Endothelial cell (in vitro differentiated cells): ENCODE measurements at regions not wholly inside any gene's neighbourhood (a gene's known extent, or its start where the extent isn't known, plus 50 kb on each side); places are given as distances from the start of the nearest gene placed in this dataset.

Source experiments
- DNase-seq: peaks from one replicate; pipeline ENCODE4 v3.0.0; 2021; ENCODE audit warnings: low spot score
- H3K27ac Mint-ChIP-seq: one replicate; pipeline ENCODE4 v1.8.0; 2021; ENCODE audit warnings: mixed read lengths, inconsistent platforms; ENCODE audit not compliant: unreplicated experiment
- H3K27me3 Mint-ChIP-seq: one replicate; pipeline ENCODE4 v1.8.0; 2021; ENCODE audit warnings: mild to moderate bottlenecking, moderate library complexity, mixed read lengths, inconsistent platforms; ENCODE audit not compliant: unreplicated experiment
- H3K36me3 Mint-ChIP-seq: one replicate; pipeline ENCODE4 v1.8.0; 2021; ENCODE audit warnings: mild to moderate bottlenecking, low read depth, mixed read lengths, inconsistent platforms; ENCODE audit not compliant: unreplicated experiment
- H3K4me1 Mint-ChIP-seq: one replicate; pipeline ENCODE4 v1.8.0; 2021; ENCODE audit warnings: mild to moderate bottlenecking, mixed read lengths, inconsistent platforms; ENCODE audit not compliant: unreplicated experiment
- H3K4me3 Mint-ChIP-seq: one replicate; pipeline ENCODE4 v1.8.0; 2021; ENCODE audit warnings: mild to moderate bottlenecking, mixed read lengths, inconsistent platforms; ENCODE audit not compliant: unreplicated experiment
- H3K9me3 Mint-ChIP-seq: one replicate; pipeline ENCODE4 v1.8.0; 2021; ENCODE audit warnings: mixed read lengths, inconsistent platforms; ENCODE audit not compliant: unreplicated experiment
- CTCF ChIP-seq: fragments of 200-600 bp; sonication (generic); IDR thresholded peaks from one replicate; pipeline ENCODE4 v1.5.0; 2021; ENCODE audit warnings: antibody characterized with exemption; ENCODE audit not compliant: unreplicated experiment

GRCh38 chrX:107522901-107523300, 73.4 kb downstream of the FRMPD3 start:
- no peak for TF ChIP-seq CTCF
- no peak overlapping the region for H3K27ac Mint-ChIP-seq
- no peaks in the 10 kb centered on the region for H3K36me3 Mint-ChIP-seq
- H3K9me3 Mint-ChIP-seq, result no peaks in the 10 kb centered on the region
- no peaks in the 10 kb centered on the region for H3K4me1 Mint-ChIP-seq
- no peaks in the 10 kb centered on the region for H3K27me3 Mint-ChIP-seq
- no peak for DNase-seq
- no peak overlapping the region for H3K4me3 Mint-ChIP-seq

GRCh38 chrX:107526141-107526540, 76.7 kb downstream of the FRMPD3 start:
- DNase-seq, result no peak
- no peaks in the 10 kb centered on the region for H3K36me3 Mint-ChIP-seq
- H3K4me3 Mint-ChIP-seq, result no peak overlapping the region
- no peaks in the 10 kb centered on the region for H3K4me1 Mint-ChIP-seq
- TF ChIP-seq CTCF, result no peak
- no peaks in the 10 kb centered on the region for H3K9me3 Mint-ChIP-seq
- peaks cover 2% of the 10 kb centered on the region for H3K27me3 Mint-ChIP-seq
- no peak overlapping the region for H3K27ac Mint-ChIP-seq

GRCh38 chrX:107530141-107530540, 80.7 kb downstream of the FRMPD3 start:
- H3K27ac Mint-ChIP-seq, result no peak overlapping the region
- H3K4me3 Mint-ChIP-seq, result no peak overlapping the region
- TF ChIP-seq CTCF, result no peak
- H3K27me3 Mint-ChIP-seq, result peaks cover 2% of the 10 kb centered on the region
- DNase-seq, result no peak
- H3K4me1 Mint-ChIP-seq, result no peaks in the 10 kb centered on the region
- H3K9me3 Mint-ChIP-seq, result no peaks in the 10 kb centered on the region
- H3K36me3 Mint-ChIP-seq, result no peaks in the 10 kb centered on the region

- no peaks in the 10 kb centered on the region for H3K9me3 Mint-ChIP-seq
- H3K27me3 Mint-ChIP-seq, result peaks cover 5% of the 10 kb centered on the region
- peak; percentile 51 for TF ChIP-seq CTCF
- H3K36me3 Mint-ChIP-seq, result no peaks in the 10 kb centered on the region
- no peak overlapping the region for H3K27ac Mint-ChIP-seq
- no peaks in the 10 kb centered on the region for H3K4me1 Mint-ChIP-seq
- H3K4me3 Mint-ChIP-seq, result no peak overlapping the region
- peak; percentile 37 for DNase-seq
Measured at GRCh38 chrX:107537815-107538214, 88.4 kb downstream of the FRMPD3 start.

- H3K4me3 Mint-ChIP-seq, result no peak overlapping the region
- no peak for TF ChIP-seq CTCF
- H3K36me3 Mint-ChIP-seq, result no peaks in the 10 kb centered on the region
- peaks cover 3% of the 10 kb centered on the region for H3K4me1 Mint-ChIP-seq
- H3K27ac Mint-ChIP-seq, result no peak overlapping the region
- H3K27me3 Mint-ChIP-seq, result peaks cover 6% of the 10 kb centered on the region
- no peaks in the 10 kb centered on the region for H3K9me3 Mint-ChIP-seq
- no peak for DNase-seq
Measured at GRCh38 chrX:107541244-107541643, 87.1 kb upstream of the PRPS1 start.
